ENCODE measurements at regions not wholly inside any gene's neighbourhood (a gene's known extent, or its start where the extent isn't known, plus 50 kb on each side); places are given as distances from the start of the nearest gene placed in this dataset.

DNA sequence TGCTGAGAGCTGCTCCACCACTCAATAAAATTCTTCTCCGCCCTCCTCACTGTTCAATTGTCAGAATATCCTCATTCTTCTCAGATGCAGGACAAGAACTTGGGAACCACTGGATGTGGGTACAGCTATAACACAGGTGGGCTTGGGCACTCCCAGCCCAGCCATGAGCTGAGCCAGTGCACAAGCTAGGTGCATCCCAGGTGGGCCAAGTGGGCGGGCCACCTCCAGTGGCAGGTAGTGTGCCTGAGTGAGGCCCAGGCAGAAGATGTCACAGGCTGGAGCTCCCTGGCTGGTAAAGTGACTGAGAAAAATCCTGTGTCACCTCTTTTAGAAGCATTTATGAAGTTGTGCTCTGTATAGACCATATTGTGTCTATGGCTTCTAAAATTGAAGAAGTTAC, 501.6 kb upstream of the TYRP1 start:
- H3K9me3 Mint-ChIP-seq = peaks cover 12% of the 10 kb centered on the region
- no peak for DNase-seq
- no peak overlapping the region for H3K4me3 Mint-ChIP-seq
- no peaks in the 10 kb centered on the region for H3K36me3 Mint-ChIP-seq (ENCODE audit: low read depth)
- H3K27ac Mint-ChIP-seq = no peak overlapping the region
- H3K4me1 Mint-ChIP-seq (ENCODE audit: low read depth) = no peaks in the 10 kb centered on the region
- intact Hi-C loops (cut with micrococcal nuclease) = no loop called here
- H3K27me3 Mint-ChIP-seq (ENCODE audit: low read depth) = no peaks in the 10 kb centered on the region
- CTCF ChIA-PET = no interaction called here

DNA sequence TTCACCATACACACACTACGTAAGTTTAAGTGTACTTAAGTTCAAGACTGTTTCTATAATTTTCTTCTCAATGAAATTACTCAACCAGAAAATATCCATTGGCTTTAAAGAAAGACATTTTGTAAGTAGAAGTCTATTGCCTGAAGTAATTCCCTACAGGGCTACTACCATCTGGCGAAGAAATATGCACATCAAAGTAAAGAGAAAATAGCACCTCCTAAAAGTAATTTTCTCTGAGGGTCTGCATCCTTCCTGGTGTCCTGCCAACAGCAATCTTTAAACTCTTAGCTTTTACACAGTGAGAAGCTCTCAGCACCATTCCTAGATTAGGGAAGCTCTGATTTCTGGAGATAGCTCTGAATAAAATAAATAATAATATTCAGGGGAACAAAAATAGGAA, 498.5 kb upstream of the TYRP1 start:
- no peak overlapping the region for H3K4me3 Mint-ChIP-seq
- CTCF ChIA-PET = no interaction called here
- intact Hi-C loops (cut with micrococcal nuclease) = no loop called here

DNA sequence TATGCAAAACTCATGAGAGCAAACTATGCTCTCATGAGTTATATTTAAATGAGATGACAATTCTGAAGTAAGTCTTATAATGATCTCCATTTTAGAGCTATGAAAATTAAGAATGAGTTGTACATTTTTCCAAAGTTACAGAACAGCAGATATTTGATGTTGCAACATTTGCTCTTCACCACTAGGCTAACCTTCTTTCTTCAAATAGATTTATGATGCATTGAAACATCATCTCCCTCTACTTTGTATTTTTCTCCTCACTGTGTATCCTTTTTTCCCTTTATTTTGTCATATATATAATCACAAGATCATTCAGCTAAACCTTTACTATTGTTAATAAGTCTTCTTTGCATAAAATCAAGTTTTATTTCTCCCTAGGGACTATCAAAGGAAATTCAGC, 497.7 kb upstream of the TYRP1 start:
- H3K27me3 Mint-ChIP-seq (ENCODE audit: low read depth) = no peaks in the 10 kb centered on the region
- CTCF ChIA-PET = no interaction called here
- no peak overlapping the region for H3K4me3 Mint-ChIP-seq
- H3K4me1 Mint-ChIP-seq (ENCODE audit: low read depth) = no peaks in the 10 kb centered on the region
- peaks cover 5% of the 10 kb centered on the region for H3K9me3 Mint-ChIP-seq
- DNase-seq = no peak
- H3K36me3 Mint-ChIP-seq (ENCODE audit: low read depth) = no peaks in the 10 kb centered on the region
- intact Hi-C loops (cut with micrococcal nuclease) = no loop called here
- no peak overlapping the region for H3K27ac Mint-ChIP-seq

More for the DNA sequence above, 498.5 kb upstream of the TYRP1 start:
- no peak for DNase-seq
- Mint-ChIP-seq H3K9me3 (peaks cover 9% of the 10 kb centered on the region), H3K27ac (no peak overlapping the region), H3K4me1 (ENCODE audit: low read depth) (no peaks in the 10 kb centered on the region), H3K36me3 (ENCODE audit: low read depth) (no peaks in the 10 kb centered on the region), H3K27me3 (ENCODE audit: low read depth) (no peaks in the 10 kb centered on the region)

DNA sequence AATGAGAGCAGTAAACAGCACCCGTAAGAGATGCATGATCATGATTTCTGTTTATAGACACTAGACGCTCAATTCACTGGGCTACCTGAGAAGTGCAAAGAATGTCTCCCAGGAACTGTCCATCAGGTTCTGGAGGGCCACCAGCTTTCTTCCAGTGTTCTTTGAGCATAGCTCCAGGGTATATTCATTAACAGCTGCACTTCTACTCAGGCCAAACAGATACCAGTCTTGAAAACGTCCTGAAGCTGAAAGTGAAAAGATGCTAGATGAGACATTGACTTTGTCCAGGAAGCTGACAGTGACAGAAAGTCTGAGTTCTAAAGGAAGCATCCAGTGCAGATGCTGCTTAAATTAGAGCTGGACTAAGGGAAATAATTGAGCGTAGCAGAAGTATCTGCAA, 488.7 kb upstream of the TYRP1 start:
- no peaks in the 10 kb centered on the region for H3K36me3 Mint-ChIP-seq (ENCODE audit: low read depth)
- intact Hi-C loops (cut with micrococcal nuclease) = no loop called here
- no peaks in the 10 kb centered on the region for H3K27me3 Mint-ChIP-seq (ENCODE audit: low read depth)
- CTCF ChIA-PET = no interaction called here
- DNase-seq = no peak
- no peaks in the 10 kb centered on the region for H3K4me1 Mint-ChIP-seq (ENCODE audit: low read depth)
- H3K4me3 Mint-ChIP-seq = no peak overlapping the region
- no peak overlapping the region for H3K27ac Mint-ChIP-seq
- peaks cover 18% of the 10 kb centered on the region for H3K9me3 Mint-ChIP-seq

DNA sequence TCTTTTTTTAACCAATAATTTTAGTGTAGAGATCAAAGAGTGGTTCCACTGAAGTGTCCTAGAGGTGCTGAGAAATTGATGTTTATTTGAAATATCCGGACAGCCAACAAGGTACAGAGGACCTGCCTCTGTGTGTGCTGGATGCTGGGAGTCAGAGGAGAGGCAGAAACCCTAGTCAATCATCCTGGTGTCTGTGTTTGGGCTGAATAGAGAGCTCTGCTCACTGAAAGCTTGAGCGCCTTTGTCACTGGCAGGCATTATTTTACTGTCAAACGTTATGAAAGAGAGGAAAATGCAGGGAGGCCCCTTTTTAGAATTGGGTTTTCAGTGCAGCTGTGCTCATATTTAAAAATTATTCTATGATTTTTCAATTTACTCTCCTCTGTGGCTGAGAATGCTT, 480.3 kb upstream of the TYRP1 start:
- no peak overlapping the region for H3K27ac Mint-ChIP-seq
- H3K27me3 Mint-ChIP-seq (ENCODE audit: low read depth) = no peaks in the 10 kb centered on the region
- no peak for DNase-seq
- H3K4me3 Mint-ChIP-seq = no peak overlapping the region
- peaks cover 14% of the 10 kb centered on the region for H3K9me3 Mint-ChIP-seq
- no peaks in the 10 kb centered on the region for H3K36me3 Mint-ChIP-seq (ENCODE audit: low read depth)
- H3K4me1 Mint-ChIP-seq (ENCODE audit: low read depth) = no peaks in the 10 kb centered on the region
- CTCF ChIA-PET = no interaction called here
- intact Hi-C loops (cut with micrococcal nuclease) = no loop called here

DNA sequence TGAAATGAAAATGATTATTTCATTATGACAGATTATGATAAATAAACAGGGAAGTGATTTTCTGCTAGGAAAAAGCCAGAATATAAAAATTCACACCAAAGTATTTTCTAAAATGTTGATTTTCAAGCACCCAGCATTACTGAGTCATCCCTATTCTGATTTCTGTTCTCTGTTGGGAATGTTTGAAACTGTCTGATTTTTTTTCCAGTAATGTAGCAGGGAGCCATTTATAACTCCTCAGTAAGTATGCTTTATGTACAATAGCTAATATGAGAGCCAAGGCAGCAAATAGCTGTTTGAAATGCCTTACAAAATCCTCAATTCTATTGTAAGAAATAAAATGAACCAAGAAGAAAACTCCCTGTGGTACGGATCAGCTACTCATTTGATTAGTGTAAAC, 471.7 kb upstream of the TYRP1 start:
- H3K36me3 Mint-ChIP-seq (ENCODE audit: low read depth) = no peaks in the 10 kb centered on the region
- H3K27ac Mint-ChIP-seq = no peak overlapping the region
- intact Hi-C loops (cut with micrococcal nuclease) = no loop called here
- H3K27me3 Mint-ChIP-seq (ENCODE audit: low read depth) = no peaks in the 10 kb centered on the region
- H3K9me3 Mint-ChIP-seq = peaks cover 5% of the 10 kb centered on the region
- CTCF ChIA-PET = no interaction called here
- DNase-seq = no peak
- H3K4me3 Mint-ChIP-seq = no peak overlapping the region
- H3K4me1 Mint-ChIP-seq (ENCODE audit: low read depth) = no peaks in the 10 kb centered on the region

DNA sequence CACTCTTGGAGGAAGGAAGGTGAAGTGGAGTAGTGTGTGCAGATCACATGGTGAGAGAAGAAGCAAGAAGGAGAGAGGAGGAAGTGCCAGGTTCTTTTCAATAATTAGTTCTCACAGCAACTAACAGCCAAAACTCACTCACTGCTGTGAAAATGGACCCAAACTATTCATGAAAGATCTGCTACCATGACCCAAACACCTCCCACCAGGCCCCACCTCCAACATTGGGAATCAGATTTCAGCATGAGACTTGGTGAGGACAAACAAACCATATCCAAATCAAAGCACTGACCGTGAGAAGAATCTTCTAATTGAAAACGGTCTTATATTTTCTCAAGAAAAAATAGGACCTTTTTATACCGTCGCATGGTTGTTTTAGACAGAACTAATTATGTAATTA, 468.7 kb upstream of the TYRP1 start:
- DNase-seq = no peak
- H3K27me3 Mint-ChIP-seq (ENCODE audit: low read depth) = no peaks in the 10 kb centered on the region
- no peaks in the 10 kb centered on the region for H3K4me1 Mint-ChIP-seq (ENCODE audit: low read depth)
- intact Hi-C loops (cut with micrococcal nuclease) = no loop called here
- H3K4me3 Mint-ChIP-seq = no peak overlapping the region
- CTCF ChIA-PET = no interaction called here
- no peak overlapping the region for H3K27ac Mint-ChIP-seq
- H3K36me3 Mint-ChIP-seq (ENCODE audit: low read depth) = no peaks in the 10 kb centered on the region
- H3K9me3 Mint-ChIP-seq = peaks cover 11% of the 10 kb centered on the region

DNA sequence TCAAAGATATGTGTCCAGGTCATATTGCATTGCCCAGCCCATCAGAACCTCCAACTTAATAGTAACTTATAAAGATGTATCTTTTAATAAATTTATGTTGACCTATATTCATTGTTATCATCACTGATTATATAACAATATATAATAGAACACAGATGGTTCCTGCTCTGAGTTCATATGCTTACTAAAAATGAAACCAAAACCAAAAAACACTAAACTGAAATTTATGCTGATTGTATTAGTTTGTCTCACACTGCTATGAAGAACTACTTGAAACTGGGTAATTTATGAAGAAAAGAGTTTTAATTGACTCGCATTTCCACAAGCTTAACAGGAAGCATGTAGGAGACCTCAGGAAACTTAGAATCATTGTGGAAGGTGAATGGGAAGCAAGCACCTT, 462.5 kb upstream of the TYRP1 start:
- Mint-ChIP-seq H3K27me3 (ENCODE audit: low read depth) (no peaks in the 10 kb centered on the region), H3K9me3 (peaks cover 31% of the 10 kb centered on the region), H3K4me3 (no peak overlapping the region), H3K4me1 (ENCODE audit: low read depth) (no peaks in the 10 kb centered on the region), H3K36me3 (ENCODE audit: low read depth) (no peaks in the 10 kb centered on the region), H3K27ac (no peak overlapping the region)
- CTCF ChIA-PET = no interaction called here
- no peak for DNase-seq
- intact Hi-C loops (cut with micrococcal nuclease) = no loop called here

DNA sequence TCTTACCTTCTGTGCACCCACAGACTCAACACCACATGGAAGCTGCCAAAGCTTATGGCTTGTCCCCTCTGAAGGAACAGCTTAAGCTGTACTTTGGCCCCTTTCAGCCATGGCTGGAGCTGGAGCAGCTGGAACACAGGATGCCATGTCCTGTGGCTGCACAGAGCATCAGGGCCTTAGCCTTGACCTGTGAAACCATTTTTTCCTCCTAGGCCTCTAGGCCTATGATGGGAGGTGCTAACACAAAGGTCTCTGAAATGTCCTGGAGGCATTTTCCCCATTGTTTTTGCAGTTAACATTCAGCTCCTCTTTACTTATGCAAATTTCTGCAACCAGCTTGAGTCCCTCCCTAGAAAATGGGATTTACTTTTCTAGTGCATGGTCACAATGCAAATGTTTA, 461.4 kb upstream of the TYRP1 start:
- H3K9me3 Mint-ChIP-seq = peaks cover 35% of the 10 kb centered on the region
- intact Hi-C loops (cut with micrococcal nuclease) = no loop called here
- H3K4me1 Mint-ChIP-seq (ENCODE audit: low read depth) = no peaks in the 10 kb centered on the region
- CTCF ChIA-PET = no interaction called here
- no peaks in the 10 kb centered on the region for H3K27me3 Mint-ChIP-seq (ENCODE audit: low read depth)
- no peak for DNase-seq
- no peaks in the 10 kb centered on the region for H3K36me3 Mint-ChIP-seq (ENCODE audit: low read depth)
- no peak overlapping the region for H3K27ac Mint-ChIP-seq
- no peak overlapping the region for H3K4me3 Mint-ChIP-seq

DNA sequence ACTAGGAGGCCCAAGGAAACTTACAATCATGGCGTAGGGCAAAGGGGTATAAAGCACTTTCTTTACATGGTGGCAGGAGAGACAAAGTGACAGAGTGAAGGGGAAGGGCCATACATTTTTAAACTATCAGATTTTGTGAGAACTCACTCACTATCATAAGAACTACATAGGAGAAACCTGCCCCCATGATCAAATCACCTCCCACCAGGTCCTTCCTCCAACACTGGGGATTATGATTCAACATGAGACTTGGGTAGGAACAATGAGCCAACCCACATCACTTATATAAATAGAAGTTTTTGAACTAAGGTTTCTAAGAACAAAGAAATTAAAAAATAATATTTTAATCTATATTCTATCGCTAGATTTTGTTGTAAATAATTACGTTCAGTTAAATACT, 460.3 kb upstream of the TYRP1 start:
- Mint-ChIP-seq H3K4me3 (no peak overlapping the region), H3K36me3 (ENCODE audit: low read depth) (no peaks in the 10 kb centered on the region), H3K4me1 (ENCODE audit: low read depth) (no peaks in the 10 kb centered on the region), H3K27me3 (ENCODE audit: low read depth) (no peaks in the 10 kb centered on the region), H3K27ac (no peak overlapping the region), H3K9me3 (peaks cover 34% of the 10 kb centered on the region)
- DNase-seq = no peak
- CTCF ChIA-PET = no interaction called here
- intact Hi-C loops (cut with micrococcal nuclease) = no loop called here

DNA sequence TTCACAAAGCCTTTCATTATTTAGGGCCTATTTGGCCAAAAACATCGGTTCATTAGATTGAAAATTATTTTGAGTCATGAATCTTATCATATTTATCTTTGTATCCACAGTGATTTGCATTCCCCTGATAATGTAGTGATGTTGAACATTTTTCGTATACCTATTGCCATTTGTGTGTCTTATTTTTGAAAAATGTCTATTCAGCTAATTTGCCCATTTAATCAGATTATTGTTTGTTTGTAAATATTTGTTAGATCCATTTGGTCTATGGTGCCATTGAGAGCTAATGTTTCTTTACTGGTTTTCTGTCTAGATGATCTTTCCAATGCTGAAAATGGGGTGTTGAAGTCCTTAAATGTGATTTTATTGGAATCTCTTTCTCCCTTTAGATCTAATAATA, 439.2 kb upstream of the TYRP1 start:
- intact Hi-C loops (cut with micrococcal nuclease) = no loop called here
- CTCF ChIA-PET = no interaction called here
- Mint-ChIP-seq H3K27ac (no peak overlapping the region), H3K27me3 (ENCODE audit: low read depth) (no peaks in the 10 kb centered on the region), H3K4me3 (no peak overlapping the region), H3K9me3 (peaks cover 29% of the 10 kb centered on the region), H3K36me3 (ENCODE audit: low read depth) (no peaks in the 10 kb centered on the region), H3K4me1 (ENCODE audit: low read depth) (no peaks in the 10 kb centered on the region)
- DNase-seq = no peak

DNA sequence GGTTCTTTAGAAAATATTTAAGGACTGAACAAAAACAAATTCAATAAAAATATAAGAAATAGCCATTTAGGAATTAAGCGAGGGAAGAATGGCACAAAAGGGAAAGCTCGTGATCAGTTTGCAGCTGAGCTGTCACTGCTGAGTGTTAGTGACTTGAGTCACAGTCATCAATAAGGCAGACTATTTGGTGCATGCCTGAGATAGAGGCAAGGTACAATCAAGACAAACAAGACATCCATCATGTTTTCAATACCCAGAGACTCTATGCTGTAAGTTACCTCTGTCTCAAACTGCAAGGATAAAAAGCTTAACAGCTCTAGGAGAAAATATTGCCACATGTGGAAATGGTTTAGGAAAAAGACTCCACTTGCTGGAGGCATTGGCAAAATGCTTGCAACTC, 426.4 kb upstream of the TYRP1 start:
- Mint-ChIP-seq H3K36me3 (ENCODE audit: low read depth) (peaks cover 1% of the 10 kb centered on the region), H3K9me3 (peaks cover 18% of the 10 kb centered on the region), H3K27me3 (ENCODE audit: low read depth) (no peaks in the 10 kb centered on the region), H3K4me1 (ENCODE audit: low read depth) (no peaks in the 10 kb centered on the region), H3K4me3 (no peak overlapping the region), H3K27ac (no peak overlapping the region)
- DNase-seq = no peak
- intact Hi-C loops (cut with micrococcal nuclease) = no loop called here
- CTCF ChIA-PET = no interaction called here

DNA sequence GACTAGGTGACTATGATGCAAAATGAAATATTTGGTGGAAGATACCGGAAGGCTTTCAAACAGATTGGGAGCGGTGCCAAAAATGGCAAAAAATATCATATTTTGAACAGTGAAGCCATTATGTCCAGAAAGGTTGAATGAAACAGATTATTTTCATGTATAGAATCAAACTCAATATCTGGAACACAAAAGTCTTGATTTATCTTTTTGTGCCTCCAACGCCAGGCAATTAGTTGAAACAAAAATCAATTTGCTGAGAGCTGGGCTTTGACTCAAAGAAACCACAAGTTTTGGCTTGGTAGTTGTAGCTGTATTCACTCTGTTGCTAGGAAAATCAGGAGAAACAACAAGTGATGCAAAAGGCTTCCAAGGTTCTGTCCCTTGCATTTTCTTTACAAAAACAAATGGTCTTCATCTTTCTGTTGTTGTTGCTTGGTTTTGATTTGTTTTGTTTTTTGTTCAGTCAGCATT, 421.7 kb upstream of the TYRP1 start:
- CTCF ChIA-PET = no interaction called here

DNA sequence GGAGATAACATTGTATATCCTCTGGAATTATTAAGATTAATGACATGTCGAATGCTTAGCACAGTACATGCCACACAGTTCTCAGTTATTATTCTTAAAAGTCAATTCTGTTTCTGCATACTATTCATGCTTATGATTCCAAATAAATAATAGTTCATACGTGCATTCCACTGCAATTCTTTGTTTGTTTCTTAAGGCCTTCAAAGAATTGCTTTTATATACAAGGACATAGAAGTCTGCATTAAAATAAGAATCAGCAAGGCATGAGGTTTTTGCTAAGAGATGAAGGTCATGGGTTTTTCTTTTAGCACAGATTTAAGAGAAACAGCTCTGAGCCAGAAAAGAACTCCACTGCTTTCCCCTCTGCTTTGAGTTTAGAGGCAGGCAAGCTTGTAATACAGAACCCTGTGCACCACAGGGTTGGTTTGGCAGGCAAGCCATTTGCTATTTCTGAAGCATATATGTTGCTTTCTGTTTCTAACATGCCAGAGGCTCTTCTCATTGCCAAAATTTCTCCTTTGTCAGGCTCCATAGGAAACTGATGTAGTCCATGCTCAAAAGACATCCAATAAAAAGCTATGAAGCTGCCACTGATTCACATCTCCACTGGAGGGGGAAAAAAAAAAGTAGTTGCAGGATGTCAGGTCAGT, 420.6 kb upstream of the TYRP1 start:
- Mint-ChIP-seq H3K27ac (no peak overlapping the region), H3K36me3 (ENCODE audit: low read depth) (peaks cover 1% of the 10 kb centered on the region), H3K9me3 (peaks cover 14% of the 10 kb centered on the region), H3K27me3 (ENCODE audit: low read depth) (no peaks in the 10 kb centered on the region), H3K4me1 (ENCODE audit: low read depth) (no peaks in the 10 kb centered on the region), H3K4me3 (no peak overlapping the region)
- intact Hi-C loops (cut with micrococcal nuclease) = no loop called here
- CTCF ChIA-PET = interaction anchor here (0.6 kb wide), 1 partner anchor 55 kb away, joined by 3 read pairs; no protein-coding TSS in a partner anchor
- no peak for DNase-seq

More for the DNA sequence above, 421.7 kb upstream of the TYRP1 start:
- Mint-ChIP-seq H3K27me3 (ENCODE audit: low read depth) (no peaks in the 10 kb centered on the region), H3K4me3 (no peak overlapping the region), H3K36me3 (ENCODE audit: low read depth) (peaks cover 1% of the 10 kb centered on the region), H3K27ac (no peak overlapping the region), H3K4me1 (ENCODE audit: low read depth) (no peaks in the 10 kb centered on the region), H3K9me3 (peaks cover 16% of the 10 kb centered on the region)
- DNase-seq = no peak
- intact Hi-C loops (cut with micrococcal nuclease) = no loop called here
